Nephron (organoid): ENCODE measurements at regions not wholly inside any gene's neighbourhood (a gene's known extent, or its start where the extent isn't known, plus 50 kb on each side); places are given as distances from the start of the nearest gene placed in this dataset.
"Not testable (repeated sequence)": the region's sequence is repeated elsewhere in the genome, so short reads cannot be mapped to it uniquely, and the experiment has no call there.

Experiments used
- H3K27ac Mint-ChIP-seq, 3 experiments: 2 replicates each; pipeline ENCODE4 v1.8.0; 2020; ENCODE audit warnings: mixed read lengths in 3 of 3, mild to moderate bottlenecking in 2 of 3, moderate library complexity in 1 of 3
- H3K27me3 Mint-ChIP-seq: 2 replicates; pipeline ENCODE4 v1.8.0; 2021; ENCODE audit warnings: low read depth, mild to moderate bottlenecking, moderate library complexity, mixed read lengths
- H3K36me3 Mint-ChIP-seq: 2 replicates; pipeline ENCODE4 v1.8.0; 2020; ENCODE audit warnings: low read depth, mixed read lengths
- H3K4me1 Mint-ChIP-seq: 2 replicates; pipeline ENCODE4 v1.8.0; 2020; ENCODE audit warnings: mixed read lengths
- H3K4me3 Mint-ChIP-seq, 3 experiments: 2 replicates each; pipeline ENCODE4 v1.8.0; 2020; ENCODE audit warnings: mild to moderate bottlenecking in 3 of 3, mixed read lengths in 3 of 3, moderate library complexity in 2 of 3
- H3K9me3 Mint-ChIP-seq: 2 replicates; pipeline ENCODE4 v1.8.0; 2020; ENCODE audit warnings: mixed read lengths
- CTCF ChIP-seq, 3 experiments: fragments of 200-600 bp; sonication (generic); IDR thresholded peaks; one replicate each; pipeline ENCODE4 v1.5.0; 2021; ENCODE audit warnings: antibody characterized with exemption in 3 of 3; ENCODE audit not compliant: unreplicated experiment in 3 of 3

- H3K27ac Mint-ChIP-seq, result no peak overlapping the region
- H3K4me1 Mint-ChIP-seq, result no peaks in the 10 kb centered on the region
- no peaks in the 10 kb centered on the region for H3K27me3 Mint-ChIP-seq
- H3K36me3 Mint-ChIP-seq, result no peaks in the 10 kb centered on the region
- H3K9me3 Mint-ChIP-seq, result peaks cover 5% of the 10 kb centered on the region
- TF ChIP-seq CTCF (IDR thresholded peaks at IDR 0.05; ENCODE audit: unreplicated experiment in 3 of 3), result no peak
- no peak overlapping the region for H3K4me3 Mint-ChIP-seq
Measured at GRCh38 chr12:97886511-97887176, 424.0 kb downstream of the RMST start.

GRCh38 chr12:97897881-97898280 is 435.3 kb downstream of the RMST start:
- peaks cover 11% of the 10 kb centered on the region for H3K9me3 Mint-ChIP-seq
- H3K4me1 Mint-ChIP-seq, H3K4me3 Mint-ChIP-seq, H3K27ac Mint-ChIP-seq, H3K27me3 Mint-ChIP-seq, H3K36me3 Mint-ChIP-seq: not testable (repeated sequence)

- no peak overlapping the region for H3K4me3 Mint-ChIP-seq
- no peak for TF ChIP-seq CTCF (IDR thresholded peaks at IDR 0.05; ENCODE audit: unreplicated experiment in 3 of 3)
- no peaks in the 10 kb centered on the region for H3K27me3 Mint-ChIP-seq
- no peak overlapping the region for H3K27ac Mint-ChIP-seq
- H3K36me3 Mint-ChIP-seq, result peaks cover 4% of the 10 kb centered on the region
- H3K4me1 Mint-ChIP-seq, result no peaks in the 10 kb centered on the region
- H3K9me3 Mint-ChIP-seq, result peaks cover 8% of the 10 kb centered on the region
Measured at GRCh38 chr12:97899529-97899928, 436.9 kb downstream of the RMST start.

DNA sequence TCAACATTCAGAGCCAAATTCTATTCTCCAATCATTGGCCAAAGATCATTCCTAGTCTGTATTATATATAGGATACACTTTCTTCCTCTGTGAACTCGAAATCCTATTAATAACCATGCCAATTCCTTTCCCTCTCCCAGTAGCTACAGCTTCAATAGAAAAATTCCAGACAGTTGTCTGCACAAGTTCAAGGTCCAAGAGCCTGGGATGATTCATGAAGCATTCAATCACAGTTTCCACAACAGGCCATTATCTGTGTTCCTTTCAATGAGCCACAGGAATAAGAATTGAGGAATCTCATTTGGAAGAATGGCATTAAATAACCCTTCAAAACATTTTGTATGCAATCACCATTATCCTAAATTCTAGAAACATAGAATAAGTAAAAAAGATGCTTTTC is 437.4 kb downstream of the RMST start:
- TF ChIP-seq CTCF (IDR thresholded peaks at IDR 0.05; ENCODE audit: unreplicated experiment in 3 of 3), result no peak
- Mint-ChIP-seq H3K4me3 (no peak overlapping the region), H3K27me3 (no peaks in the 10 kb centered on the region), H3K36me3 (peaks cover 4% of the 10 kb centered on the region), H3K4me1 (no peaks in the 10 kb centered on the region), H3K9me3 (peaks cover 8% of the 10 kb centered on the region), H3K27ac (no peak overlapping the region)

DNA sequence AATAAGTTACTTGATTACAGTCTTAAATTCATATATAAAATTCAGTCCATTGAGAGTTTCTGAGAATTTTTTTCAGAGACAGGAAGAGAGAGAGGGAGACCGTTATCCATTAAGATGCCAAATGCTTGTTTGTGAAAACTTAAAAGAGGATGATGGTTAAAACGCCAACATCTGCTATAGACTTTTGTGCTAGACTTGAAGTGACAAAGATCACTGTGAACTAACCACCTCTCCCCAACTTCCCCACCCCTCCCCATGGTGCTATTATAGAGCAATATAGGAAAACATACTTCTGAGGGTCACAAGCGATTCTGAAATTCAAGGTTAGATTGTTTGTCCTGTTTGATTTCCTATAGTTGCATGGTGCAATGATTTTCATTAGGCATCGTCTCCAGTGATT is 440.8 kb downstream of the RMST start:
- Mint-ChIP-seq H3K36me3 (no peaks in the 10 kb centered on the region), H3K4me3 (no peak overlapping the region), H3K4me1 (no peaks in the 10 kb centered on the region), H3K9me3 (no peaks in the 10 kb centered on the region), H3K27me3 (no peaks in the 10 kb centered on the region), H3K27ac (no peak overlapping the region)
- no peak for TF ChIP-seq CTCF (IDR thresholded peaks at IDR 0.05; ENCODE audit: unreplicated experiment in 3 of 3)

GRCh38 chr12:97907504-97907903 is 444.9 kb downstream of the RMST start:
- Mint-ChIP-seq H3K36me3 (no peaks in the 10 kb centered on the region), H3K27ac (no peak overlapping the region), H3K27me3 (no peaks in the 10 kb centered on the region), H3K9me3 (no peaks in the 10 kb centered on the region), H3K4me1 (no peaks in the 10 kb centered on the region), H3K4me3 (no peak overlapping the region)
- TF ChIP-seq CTCF (IDR thresholded peaks at IDR 0.05; ENCODE audit: unreplicated experiment in 3 of 3), result no peak
